HUDEP-2 (cell line): ENCODE measurements at regions not wholly inside any gene's neighbourhood (a gene's known extent, or its start where the extent isn't known, plus 50 kb on each side); places are given as distances from the start of the nearest gene placed in this dataset.
A peak's percentile ranks its signal among the peaks of the same experiment; 100 is the strongest.

Experiments
- DNase-seq, 76 experiments: peaks; one replicate each; lab custom pipeline; 2025; ENCODE audit not compliant: unreplicated experiment in 76 of 76; lab: John Stamatoyannopoulos, UW

- no peak for DNase-seq
These were observed 278.2 kb upstream of the GATB start for GRCh38 chr4:152039023-152039481.

GRCh38 chr4:152038238-152038637 is 277.4 kb upstream of the GATB start:
- no peak for DNase-seq

GRCh38 chr4:152037435-152037834 is 276.6 kb upstream of the GATB start:
- DNase-seq: no peak

- no peak for DNase-seq
These were observed 272.8 kb upstream of the GATB start for GRCh38 chr4:152033621-152034020.

DNA sequence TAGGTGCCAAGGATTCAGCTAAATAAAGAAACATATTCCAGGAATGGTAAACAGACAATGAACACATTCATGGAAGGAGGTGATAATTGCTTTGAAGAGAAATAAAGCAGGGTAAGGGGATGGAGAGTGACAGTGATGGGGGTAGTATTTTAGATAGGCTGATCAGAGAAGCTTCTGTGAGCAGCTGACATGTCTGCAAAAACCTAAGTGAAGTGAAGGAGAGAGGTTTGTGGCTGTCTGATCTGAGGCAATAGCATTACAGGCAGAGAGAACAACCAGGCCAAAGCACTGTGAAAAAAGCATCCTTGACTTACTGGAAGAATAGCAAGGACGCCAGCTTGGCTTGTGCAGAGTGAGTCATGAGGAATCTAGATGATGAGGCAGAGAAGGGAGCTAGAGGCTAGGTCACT is 271.9 kb upstream of the GATB start:
- no peak for DNase-seq

DNA sequence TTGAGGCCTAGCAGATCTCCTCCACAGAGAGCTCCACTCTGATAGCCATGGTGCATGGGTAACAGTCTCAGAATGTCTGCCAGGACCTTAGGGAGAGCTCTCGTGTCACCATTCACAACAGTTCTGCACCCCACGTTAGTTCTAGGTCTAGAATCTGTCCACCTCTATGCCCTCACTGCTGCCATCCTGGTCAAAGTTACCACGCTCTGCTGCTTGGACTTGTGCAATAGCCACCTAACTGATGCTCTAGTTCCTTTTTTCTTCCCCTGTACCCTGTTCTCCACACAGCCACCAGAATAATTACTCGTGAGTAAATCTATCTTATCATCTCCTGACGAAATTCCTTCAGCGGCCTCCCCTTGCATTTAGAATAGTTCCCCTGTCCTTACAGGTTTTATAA is 268.8 kb upstream of the GATB start:
- DNase-seq: no peak

GRCh38 chr4:152028131-152028530 is 267.3 kb upstream of the GATB start:
- no peak for DNase-seq

- no peak for DNase-seq
These were observed 264.1 kb upstream of the GATB start for GRCh38 chr4:152024881-152025280.

DNA sequence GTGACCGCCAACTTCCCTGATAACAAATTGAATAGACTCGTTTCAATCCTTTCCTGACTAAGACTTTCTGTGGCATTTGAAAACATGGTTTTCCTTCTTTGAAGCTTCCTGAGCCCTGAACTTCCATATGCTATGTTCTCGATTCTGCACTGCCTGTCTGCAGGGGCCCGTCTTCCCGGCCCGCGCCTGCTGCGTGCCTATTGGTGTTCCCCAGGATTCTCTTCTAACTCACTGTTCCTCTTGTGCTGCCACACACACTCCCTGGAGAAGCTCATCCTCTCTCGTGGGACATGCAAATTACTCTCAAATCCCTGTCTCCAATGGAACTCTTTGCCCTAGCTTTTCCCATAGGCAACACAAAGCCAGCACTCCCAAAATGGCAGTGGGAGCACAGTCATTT is 262.9 kb upstream of the GATB start:
- no peak for DNase-seq

- no peak for DNase-seq
These were observed 261.7 kb upstream of the GATB start for GRCh38 chr4:152022543-152022942.

- no peak for DNase-seq
These were observed 261.1 kb upstream of the GATB start for GRCh38 chr4:152021788-152022438.

GRCh38 chr4:152020073-152020472 is 259.3 kb upstream of the GATB start:
- no peak for DNase-seq

DNA sequence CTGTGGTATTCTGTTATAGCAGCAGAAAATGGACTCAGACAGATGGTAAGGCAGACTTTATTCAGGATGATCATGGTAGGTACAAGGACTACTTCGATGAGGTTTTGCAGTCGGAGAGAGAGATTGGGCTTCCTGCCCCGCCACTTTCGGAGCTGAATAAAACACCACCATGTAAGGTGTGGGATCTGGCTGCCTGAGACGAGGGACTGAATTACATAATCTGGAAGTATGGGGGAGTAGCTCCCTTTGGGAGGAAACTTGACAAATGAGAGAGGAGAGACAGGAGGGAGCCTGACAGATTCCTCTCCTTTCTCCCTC is 255.5 kb upstream of the GATB start:
- DNase-seq: no peak

- no peak for DNase-seq
These were observed 254.9 kb upstream of the GATB start for GRCh38 chr4:152015597-152016302.

DNA sequence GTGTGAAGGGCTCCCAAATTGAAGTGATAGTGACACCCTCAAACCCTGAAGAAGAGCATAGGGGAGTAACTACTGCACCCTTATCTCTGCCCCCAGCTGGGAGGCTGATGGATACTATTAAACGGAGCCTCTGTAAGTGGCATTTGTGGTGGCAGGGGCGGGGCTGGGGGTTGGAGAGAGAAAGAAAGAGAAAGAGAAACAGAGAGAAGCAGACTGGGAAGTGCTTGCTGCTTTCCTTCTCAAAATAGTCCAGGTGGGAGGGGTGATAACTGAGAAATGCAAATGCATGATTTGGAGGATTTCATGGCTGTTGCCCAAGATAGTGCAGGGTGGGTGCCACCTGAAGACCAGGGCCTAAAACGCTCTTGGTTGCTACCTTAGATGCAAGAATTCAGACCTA is 253.5 kb upstream of the GATB start:
- DNase-seq: peak in 12 of 76 experiments; percentile 0 to 45 (median 5)

GRCh38 chr4:152011469-152011868 is 250.7 kb upstream of the GATB start:
- no peak for DNase-seq

DNA sequence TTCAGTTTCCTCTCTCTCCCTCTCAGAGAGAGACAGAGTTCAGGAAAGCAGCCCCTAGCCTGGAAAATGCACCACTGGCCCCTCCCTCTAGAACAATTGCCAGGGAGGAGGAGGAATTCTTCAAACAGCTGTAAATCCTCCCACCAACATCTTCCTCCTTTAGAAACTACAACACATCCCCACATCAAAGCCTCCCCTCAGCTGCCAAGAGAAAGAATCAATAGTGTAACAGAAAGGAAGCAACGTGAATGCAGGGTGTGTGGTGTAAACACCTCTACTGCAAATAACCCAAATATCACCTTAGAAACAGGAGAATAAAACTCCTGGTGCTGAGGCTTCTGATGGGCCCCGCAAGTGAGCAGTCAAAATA is 249.9 kb upstream of the GATB start:
- DNase-seq: no peak

DNA sequence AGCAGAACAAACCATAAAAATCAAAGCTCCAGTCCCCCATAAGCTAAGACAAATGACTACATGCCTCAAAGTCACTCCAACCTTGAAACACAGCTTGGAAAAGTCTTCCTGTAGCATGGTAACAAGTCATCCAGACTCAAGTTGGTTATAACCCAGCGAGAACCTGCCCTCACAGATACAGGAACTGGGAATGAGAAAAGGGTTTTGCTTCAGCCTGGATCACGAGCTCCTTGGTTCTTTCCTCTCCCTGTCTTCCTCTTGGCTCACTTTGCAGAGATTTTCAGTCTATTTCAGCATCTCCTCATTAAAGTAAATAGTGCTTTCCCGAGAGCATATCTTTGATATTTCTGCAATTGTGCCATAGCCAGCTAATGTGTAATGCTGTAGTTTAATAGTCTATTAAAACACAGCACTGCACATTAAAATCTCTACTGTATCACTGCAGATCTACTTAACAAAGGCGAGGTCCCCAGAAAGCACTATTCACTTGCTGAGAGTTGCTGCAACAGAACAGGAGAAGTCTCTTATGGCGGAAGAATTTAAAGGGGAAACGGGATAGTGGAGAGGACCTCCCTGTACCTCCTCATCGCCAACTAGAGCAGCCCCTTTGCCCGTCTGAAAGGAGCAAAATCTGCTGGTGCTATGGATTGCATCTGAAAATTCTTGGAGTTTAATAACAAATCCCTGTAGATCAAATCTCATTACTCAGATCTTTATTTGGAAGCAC is 249.3 kb upstream of the GATB start:
- no peak for DNase-seq

DNA sequence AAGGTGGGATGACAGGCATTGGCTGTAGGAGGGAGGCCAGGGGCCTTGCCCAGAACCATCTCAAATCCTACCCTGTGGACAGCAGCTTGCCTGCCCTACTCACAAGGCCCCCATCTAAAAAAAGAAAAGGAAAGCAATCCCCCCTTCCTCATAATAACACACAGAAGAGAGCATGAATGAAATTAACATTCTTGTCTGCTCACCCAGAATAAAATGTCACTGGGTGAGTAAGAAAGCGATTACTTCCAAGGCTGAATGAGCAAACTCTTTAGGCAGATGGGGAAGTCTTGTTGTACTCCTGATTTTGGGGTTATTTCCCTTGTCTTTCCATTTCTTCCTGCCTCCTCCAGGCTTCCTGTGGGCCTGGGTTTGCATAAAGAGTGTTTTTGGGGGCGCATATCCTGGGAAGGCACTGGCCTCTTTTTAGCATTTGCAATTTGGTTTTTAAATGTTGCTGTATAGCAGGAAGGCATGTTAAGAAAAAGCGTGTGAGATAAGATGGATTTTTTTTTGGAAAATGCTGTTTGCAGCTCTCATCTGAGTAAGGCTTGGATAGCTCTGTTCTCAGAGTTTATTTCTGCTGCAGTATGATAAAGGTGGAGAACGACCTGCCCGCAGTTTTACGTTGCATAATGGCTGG is 248.3 kb upstream of the GATB start:
- DNase-seq: no peak

DNA sequence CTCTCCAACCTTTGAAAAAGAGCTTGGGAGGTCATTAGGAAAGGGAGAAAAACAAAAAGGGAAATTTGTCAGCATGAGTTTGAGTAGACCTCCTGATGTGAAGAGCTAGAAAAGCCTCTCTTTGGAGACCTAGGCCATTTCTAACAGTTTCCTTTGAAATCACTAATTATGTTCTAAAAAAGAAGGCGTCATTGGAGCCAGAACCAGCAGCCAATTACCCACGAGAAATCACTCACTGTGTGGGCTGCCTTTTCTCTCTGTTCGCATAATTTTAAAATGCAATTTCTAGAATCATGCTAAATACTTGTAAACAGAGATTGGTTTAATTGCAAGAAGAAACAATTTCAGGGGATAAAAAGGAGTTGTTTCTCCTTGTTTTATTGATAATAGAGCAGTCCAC is 246.3 kb upstream of the GATB start:
- DNase-seq: no peak

- DNase-seq: no peak
These were observed 244.0 kb upstream of the GATB start for GRCh38 chr4:152004801-152005200.

DNA sequence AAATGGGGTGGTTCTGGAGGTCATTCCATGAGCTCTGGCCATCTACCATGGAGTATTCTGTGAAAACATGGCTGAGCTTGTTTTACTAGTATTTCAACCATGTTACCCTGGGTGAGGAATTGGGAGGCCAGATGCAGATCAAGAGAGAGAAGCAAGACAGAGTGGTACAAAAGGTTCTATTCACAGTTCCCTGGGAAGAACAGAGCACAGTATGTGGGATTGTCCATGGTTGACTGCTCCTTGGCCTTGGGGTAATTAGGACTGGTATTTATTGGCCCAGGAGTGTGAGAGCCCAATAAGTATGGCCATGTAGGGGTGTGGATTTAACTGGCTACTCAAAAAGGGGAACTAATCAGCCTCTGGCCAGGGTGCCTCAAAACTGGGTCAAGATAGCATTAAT is 239.7 kb upstream of the GATB start:
- no peak for DNase-seq
